Kidney epithelial cell (primary cell): ENCODE measurements at regions not wholly inside any gene's neighbourhood (a gene's known extent, or its start where the extent isn't known, plus 50 kb on each side); places are given as distances from the start of the nearest gene placed in this dataset.
"Not testable (repeated sequence)": the region's sequence is repeated elsewhere in the genome, so short reads cannot be mapped to it uniquely, and the experiment has no call there.

Experiments
- DNase-seq: peaks from one replicate; pipeline ENCODE4 v3.0.0-alpha.2; 2010; ENCODE audit warnings: low read depth
- H3K27me3 ChIP-seq: 2 replicates; pipeline ENCODE4 v1.6.0; 2011; ENCODE audit warnings: low read length; ENCODE audit not compliant: control insufficient read depth, insufficient read depth
- H3K36me3 ChIP-seq: 2 replicates; pipeline ENCODE4 v1.5.1; 2011; ENCODE audit warnings: low read length; ENCODE audit not compliant: control insufficient read depth, insufficient read depth
- H3K4me3 ChIP-seq: 2 replicates; pipeline ENCODE4 v1.5.1; 2011; ENCODE audit warnings: low read depth, mild to moderate bottlenecking, control low read depth, low read length
- TF ChIP-seq, protein P1 (sequence below): IDR thresholded peaks from 2 replicates; pipeline ENCODE4 v1.5.1; 2011; ENCODE audit warnings: mild to moderate bottlenecking, moderate library complexity, low read length, control low read depth, inconsistent platforms; ENCODE audit not compliant: insufficient read depth, poor library complexity, severe bottlenecking

GRCh38 chr2:35125871-35126270, 1229.7 kb upstream of the CRIM1 start:
- TF ChIP-seq, protein P1, sequence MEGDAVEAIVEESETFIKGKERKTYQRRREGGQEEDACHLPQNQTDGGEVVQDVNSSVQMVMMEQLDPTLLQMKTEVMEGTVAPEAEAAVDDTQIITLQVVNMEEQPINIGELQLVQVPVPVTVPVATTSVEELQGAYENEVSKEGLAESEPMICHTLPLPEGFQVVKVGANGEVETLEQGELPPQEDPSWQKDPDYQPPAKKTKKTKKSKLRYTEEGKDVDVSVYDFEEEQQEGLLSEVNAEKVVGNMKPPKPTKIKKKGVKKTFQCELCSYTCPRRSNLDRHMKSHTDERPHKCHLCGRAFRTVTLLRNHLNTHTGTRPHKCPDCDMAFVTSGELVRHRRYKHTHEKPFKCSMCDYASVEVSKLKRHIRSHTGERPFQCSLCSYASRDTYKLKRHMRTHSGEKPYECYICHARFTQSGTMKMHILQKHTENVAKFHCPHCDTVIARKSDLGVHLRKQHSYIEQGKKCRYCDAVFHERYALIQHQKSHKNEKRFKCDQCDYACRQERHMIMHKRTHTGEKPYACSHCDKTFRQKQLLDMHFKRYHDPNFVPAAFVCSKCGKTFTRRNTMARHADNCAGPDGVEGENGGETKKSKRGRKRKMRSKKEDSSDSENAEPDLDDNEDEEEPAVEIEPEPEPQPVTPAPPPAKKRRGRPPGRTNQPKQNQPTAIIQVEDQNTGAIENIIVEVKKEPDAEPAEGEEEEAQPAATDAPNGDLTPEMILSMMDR = no peak
- H3K4me3 ChIP-seq = no peak overlapping the region
- DNase-seq = no peak

DNA sequence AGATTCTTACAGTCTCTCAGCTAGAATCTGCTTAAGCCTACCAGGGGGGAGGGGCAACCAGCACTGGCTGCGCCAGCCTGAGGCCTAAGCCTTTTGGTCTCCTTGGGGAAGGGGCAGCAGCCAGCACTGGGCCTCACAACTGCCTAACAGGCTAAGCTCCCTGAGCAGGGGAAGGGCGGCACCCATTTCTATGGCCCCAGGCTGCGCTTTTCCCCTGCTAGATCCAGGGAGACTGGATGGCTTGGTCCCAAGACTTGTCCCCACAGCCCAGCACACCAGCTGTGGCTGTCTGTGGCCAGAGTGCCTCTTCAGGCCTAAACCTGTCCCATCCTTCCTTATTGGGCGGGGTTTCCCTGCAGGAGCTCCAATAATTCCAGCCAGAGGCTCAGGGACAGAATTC, 1230.3 kb upstream of the CRIM1 start:
- Histone ChIP-seq H3K36me3 (no peaks in the 10 kb centered on the region), H3K4me3 (no peak overlapping the region), H3K27me3 (no peaks in the 10 kb centered on the region)
- DNase-seq = no peak
- TF ChIP-seq, protein P1 = no peak

More at GRCh38 chr2:35125871-35126270, 1229.7 kb upstream of the CRIM1 start:
- H3K27me3 ChIP-seq = no peaks in the 10 kb centered on the region
- no peaks in the 10 kb centered on the region for H3K36me3 ChIP-seq

DNA sequence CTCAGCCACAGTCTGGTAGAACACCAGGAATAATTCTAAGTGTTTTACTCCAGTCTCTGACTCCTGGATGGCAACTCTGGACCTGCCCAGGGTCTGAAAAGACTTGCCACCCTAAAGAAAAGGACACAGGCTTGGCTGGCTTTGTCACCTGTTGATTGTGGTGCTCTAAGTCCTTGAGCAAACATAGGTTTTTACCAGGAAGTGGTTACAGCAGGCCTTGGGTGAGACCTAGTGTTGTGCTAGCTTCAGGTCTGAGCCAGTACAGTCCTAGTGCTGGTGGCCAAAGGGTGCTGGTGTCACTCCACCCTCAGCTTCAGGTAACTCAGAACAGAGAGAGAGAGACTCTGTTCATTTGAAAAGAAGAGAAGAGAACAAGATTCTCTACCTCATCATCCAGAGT, 1239.4 kb upstream of the CRIM1 start:
- Histone ChIP-seq H3K36me3 (no peaks in the 10 kb centered on the region), H3K4me3 (no peak overlapping the region), H3K27me3 (no peaks in the 10 kb centered on the region)
- TF ChIP-seq, protein P1 = no peak
- DNase-seq = no peak

DNA sequence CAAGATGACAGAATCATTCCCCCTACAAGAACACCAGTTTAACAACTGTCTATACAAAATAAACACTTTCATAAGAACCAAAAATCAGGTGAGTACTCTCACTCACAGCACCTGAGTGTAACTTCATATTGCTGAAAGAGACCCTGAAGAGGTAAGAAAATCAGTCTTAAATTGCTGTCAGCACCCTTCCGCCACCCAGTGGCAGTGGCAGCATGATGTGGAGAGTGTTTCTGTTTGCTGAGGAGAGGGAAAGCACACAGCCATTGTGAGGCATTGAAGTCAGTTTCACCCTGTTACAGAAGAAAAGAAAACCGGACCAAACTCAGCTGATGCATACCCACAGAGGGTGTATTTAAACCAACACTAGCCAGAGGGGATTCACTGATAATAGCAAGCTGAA, 1240.8 kb upstream of the CRIM1 start:
- Histone ChIP-seq H3K36me3 (no peaks in the 10 kb centered on the region), H3K4me3 (no peak overlapping the region), H3K27me3 (no peaks in the 10 kb centered on the region)
- DNase-seq = no peak
- TF ChIP-seq, protein P1 = peak; percentile 53

GRCh38 chr2:35112367-35112766, 1243.2 kb upstream of the CRIM1 start:
- H3K36me3 ChIP-seq, DNase-seq, H3K4me3 ChIP-seq, H3K27me3 ChIP-seq: not testable (repeated sequence)

GRCh38 chr2:35104309-35104708, 1251.3 kb upstream of the CRIM1 start:
- Histone ChIP-seq H3K27me3 (no peaks in the 10 kb centered on the region), H3K4me3 (no peak overlapping the region), H3K36me3 (no peaks in the 10 kb centered on the region)
- no peak for DNase-seq
- TF ChIP-seq, protein P1 = no peak
